HG03060 (cell line): ENCODE measurements at regions not wholly inside any gene's neighbourhood (a gene's known extent, or its start where the extent isn't known, plus 50 kb on each side); places are given as distances from the start of the nearest gene placed in this dataset.

Experiments used
- ATAC-seq: cut with Tn5 transposase; IDR thresholded peaks from one replicate; pipeline ENCODE4 v1.9.1; 2021; ENCODE audit warnings: low read depth, moderate number of reproducible peaks; ENCODE audit not compliant: unreplicated experiment

DNA sequence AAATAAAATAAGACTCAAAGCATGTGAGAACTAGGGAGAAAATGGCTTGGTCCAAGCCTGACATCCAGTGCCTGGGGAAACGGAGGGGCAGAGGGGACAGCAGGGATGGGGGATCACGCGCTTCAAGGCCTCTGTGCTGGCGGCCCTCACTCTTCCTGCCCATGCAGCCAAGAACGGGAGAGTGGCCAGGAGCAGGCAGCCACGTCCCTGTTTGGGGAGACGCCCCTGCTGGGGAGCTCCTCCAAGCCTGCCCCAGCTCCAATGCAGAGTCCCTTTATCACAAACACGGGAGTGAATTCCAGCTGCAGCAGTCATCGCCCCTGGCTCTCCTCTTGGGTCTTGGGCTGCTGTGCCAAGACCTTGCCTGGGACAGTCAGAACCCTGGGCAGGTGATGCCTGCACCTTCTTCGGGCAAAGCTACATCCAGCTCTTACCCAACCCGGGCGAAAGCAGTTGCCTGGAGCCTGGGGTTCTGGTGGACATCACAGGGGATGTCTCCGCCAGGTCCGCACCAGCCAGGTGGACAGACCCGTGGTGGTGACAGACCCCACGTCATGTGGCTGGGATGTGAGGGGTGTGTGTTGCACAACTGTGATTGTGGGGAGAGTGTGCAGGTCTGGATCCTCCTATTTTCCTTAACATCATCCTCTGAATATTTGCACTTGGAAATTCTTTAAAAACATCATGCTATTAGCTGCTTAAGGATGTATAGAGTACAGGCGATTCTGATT is 1391.3 kb downstream of the BRD1 start:
- ATAC-seq, result no peak

DNA sequence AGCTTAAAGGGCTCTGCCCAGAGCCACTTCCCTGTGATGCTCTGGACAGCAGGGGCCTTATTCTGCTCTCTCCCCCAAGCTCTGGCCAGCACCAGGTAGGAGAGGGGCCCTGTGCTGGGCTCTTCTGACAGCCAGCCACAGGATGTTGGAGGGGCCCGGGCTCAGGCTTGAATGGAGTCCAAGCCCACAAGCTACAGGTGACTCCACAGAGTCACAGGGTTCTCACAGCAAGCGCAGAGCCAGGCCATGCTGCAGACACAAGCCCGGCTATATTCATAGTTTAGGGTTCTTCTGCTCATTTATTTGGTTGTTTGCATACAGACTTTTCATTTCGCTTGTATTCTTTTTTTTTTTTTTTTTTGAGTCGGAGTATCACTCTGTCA is 1392.8 kb downstream of the BRD1 start:
- ATAC-seq, result no peak

DNA sequence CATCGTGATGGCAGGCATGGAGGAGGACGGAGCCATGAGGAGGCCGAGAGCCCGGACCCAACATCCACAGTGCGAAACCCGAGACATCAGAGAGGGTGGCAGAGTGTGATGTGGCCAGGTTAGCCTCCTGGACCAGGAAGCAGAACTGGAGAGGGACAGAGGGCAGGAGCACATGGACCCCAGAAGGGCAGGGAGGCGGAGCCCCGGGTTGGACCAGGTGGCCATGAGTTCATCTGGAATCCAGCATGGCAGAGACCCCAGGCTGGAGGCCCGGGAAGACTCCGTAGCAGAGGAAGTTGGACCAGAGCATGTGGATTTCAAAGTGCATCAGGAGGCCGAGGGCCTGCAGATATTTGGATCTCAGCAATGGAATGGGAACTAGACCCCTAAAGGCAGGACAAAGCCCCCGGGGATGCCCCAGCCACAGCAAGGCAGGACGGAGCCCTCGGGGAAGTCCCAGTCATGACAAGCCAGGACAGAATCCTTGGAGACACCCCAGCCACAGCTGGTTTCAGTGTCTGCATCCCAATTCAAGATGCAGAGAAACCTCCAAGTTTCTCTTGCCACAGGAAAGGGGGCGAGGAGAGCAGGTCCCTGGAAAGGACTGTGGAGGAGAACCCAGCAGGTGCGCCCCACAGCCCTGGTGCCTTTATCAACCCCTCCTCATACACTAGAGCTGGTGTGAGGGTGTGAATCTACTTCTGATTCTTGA is 1393.4 kb downstream of the BRD1 start:
- ATAC-seq, result no peak

DNA sequence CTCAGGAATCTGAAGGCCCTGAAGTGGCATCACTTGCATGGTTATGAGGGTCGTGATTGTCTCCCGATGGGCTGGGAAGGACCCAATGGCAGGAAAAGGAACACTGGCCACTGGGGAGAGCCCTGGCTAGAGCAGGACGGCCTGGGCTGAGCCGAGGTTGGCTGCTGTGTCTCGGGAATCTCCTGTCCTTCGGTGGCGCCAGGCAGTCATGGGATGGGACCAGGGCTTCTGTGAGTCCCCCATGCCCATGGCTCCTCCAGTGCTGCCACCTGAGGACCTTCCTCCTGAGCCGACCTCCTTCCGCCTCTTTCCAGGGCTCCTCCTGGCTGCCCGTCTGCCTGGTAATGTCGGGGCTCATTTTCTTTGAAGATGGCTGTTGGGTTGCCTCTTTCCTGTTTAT is 1394.0 kb downstream of the BRD1 start:
- no peak for ATAC-seq

DNA sequence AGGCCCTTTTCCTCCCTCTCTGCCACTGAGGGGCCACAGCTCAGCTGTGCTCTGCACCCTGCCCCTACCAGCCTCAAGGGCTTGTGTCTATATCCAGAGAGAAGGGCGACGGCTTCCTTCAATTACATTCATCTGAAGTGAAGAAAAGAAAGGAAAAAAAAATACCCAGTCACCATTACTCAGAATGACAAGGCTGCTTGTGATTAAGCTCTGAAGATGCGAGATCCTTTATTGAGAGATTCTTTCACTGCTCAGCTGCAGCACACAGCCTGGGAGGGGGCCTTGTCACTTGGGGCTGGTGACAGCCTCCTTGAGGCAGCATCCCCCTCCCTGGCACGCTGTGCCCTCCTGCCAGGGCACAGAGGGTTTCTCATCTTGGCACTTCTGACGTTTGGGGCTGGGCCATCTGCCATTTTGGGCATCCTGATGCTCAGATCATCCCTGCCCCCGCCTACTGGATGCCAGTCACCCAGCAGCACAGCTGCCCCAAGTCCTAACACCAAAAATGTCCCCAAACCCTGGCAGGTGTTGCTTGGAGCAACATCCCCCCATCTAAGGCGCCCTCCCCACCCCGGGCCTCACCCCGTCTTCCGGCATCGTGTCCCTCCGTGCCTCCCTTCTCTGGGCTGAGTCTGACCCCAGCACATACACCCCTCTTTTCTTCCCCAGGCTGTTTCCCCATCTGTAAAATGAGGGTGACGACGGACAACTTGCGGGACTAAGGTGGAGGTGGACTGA is 1394.7 kb downstream of the BRD1 start:
- ATAC-seq, result no peak

DNA sequence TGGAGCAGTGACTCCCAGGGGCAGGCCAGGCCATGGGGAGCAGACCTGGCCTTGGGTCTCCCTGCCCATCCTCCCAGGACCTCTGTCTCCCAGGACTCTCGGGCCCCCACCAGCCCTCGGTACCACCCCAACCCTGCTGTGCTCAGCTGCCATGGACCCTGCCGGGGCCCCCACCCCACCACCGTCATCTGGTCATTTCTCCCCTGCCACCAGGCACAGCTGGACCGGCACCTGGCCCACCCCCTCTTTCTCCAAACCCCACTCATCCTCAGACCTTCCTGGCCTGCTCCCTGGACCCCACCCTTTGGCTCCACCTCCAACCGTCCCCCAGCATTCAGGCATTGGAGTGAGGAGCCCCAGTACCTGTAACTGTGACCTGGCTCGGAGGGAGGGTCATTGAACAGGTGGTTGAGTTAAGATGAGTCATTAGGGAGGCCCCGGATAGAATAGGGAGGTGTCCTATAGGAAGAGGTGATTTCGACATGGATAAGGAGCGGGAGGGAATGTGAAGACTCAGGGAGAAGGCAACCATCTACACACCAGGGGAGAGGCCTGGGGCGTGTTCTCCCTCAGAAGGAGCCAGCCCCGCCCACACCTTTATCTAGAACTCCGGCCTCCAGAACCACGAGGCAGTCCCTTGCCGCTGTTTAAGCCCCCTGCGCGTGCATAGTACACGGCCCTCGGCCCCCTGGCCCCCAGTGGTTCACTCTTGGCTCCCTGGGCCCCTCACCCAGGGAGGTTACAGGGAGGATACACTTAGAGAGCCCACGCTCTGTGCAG is 1395.9 kb downstream of the BRD1 start:
- no peak for ATAC-seq

DNA sequence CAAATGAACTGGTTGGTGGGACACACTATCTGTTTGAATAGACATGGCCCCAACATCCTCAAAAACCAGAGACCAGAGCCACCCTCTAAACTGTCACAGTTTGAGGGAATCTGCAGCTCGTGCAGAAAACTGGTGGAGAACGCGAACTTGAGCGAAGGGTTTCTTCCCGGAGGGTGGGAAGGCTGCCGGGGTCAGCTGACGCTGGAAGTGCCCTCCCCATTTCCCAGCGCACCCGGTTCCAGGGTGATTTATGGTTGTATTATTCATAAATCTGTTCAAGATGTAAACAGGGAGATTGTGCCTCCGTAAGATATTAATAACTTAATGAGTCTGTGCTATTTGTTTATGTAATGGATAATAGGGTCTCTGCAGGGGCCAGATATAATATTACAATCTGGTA is 1396.7 kb downstream of the BRD1 start:
- no peak for ATAC-seq

DNA sequence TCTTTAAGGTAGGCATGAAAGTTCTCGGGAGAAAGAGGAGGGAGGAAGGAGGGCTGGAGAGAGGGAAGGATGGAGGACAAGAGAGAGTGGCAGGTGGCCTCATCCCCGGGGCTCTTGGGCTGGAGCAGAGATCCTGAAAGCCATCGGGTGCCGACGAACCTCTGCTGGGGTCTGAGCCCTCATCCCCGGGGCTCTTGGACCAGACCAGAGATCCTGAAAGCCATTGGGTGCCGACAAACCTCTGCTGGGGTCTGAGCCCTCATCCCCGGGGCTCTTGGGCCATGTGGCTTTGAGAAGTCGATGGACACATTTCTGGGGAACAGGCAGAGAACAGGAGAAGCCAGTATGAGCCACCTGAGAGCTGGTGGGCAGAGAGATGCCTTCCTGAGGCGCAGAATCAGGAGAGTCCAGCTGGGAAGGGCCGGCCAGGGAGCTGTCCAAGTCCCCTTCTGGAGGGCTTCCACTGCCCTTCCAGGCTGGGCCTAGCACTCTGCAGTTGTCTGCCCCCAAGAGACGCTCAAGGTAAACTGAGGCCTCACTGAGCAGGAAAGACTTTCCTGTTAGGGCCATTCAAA is 1398.1 kb downstream of the BRD1 start:
- no peak for ATAC-seq

DNA sequence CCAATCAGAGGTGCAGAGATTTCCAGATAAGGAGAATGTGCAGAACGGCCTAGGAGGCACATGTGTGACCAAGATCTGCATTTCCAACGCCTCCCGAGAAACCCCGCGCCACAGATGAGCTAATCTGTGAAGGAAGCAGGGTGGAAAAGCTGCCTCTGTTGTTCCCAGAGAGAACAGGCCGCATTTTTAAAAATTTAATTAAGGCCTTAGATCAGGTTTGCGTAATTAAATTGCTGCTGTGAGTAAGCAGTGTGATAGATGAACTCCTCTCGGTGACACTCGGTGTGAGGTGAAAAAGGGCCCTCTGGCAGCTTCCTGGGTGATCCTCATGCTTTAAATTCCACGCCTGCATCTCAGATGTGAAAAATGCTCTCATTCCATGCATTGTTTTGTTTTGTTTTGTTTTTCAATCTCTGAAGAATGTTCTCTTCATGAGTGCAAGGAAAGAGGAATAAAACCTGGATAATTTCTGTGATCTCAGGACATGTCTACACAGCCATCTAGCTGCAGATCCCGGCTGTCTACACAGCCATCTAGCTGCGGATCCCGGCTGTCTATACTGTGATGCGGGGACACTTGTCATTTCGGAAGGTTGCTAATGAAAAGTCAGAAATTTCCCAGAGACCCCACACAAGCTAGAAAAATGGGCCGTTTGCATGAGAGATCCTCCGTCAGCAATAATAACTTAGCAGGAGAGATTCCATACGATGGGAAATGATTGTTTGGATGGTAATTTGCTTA is 1398.9 kb downstream of the BRD1 start:
- no peak for ATAC-seq

DNA sequence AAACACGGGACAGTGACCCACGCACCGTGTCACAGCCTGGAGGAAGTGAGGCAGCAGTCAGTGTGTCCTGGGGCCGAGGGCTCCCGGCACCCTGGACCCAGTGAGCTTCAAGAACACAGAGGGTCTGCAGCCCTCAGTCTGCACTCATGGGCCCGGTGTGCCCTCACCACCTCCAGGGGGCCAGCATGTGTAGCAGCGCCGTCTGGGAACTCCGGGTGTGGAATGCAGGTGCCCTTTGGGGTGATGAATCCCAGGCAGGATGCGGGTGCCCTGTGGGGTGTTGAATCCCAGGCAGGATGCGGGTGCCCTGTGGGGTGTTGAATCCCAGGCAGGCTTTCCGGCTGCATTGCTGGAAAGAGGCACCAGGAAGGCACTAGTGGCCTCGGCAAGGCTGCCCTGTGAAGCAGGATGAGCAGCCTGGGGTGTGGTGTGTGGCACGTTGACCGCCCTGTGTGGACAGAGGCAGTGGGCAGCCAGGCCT is 1399.9 kb downstream of the BRD1 start:
- no peak for ATAC-seq

DNA sequence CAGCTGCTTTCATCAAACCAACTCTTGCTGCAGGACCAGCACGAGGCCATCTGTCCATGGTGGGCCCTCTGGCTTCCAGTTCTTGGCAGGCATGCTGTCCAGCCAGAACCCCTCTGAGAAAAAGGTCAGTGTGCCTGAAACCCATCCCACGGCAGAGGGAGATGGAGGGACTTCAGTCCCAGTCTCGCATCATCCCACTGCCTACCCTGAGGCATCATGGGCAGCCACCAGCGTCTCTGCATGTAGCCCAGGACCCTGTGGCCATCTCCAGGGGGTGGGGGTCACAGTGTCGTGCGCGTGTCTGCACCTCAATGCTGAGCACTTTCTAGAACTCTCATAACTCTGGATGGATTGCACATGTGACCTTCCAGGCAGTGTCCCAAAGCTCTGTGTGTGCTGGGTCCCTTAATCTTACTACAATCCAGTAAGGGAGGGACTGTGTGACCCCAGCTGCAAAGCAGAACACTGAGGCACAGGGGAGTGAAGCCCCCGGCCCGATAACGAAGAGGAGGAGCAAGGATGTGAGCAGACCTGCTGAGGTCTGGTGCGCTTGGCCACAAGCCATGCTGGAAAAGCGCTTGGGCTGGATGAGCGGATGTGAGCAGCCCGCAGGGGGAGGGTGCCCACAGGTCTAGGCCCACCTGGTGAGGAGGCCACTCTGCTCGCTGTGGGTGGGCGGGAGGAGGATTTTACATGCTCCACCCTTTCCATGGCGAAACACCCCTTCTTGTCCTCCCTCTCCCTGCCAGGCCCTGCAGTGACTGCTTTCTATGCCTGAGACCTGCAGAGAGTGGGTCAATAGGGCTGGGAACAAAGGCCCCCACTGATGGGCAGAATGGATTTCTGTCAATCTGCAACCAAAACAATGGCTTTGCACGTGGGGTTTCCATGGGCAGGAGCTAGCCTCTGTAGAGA is 1401.0 kb downstream of the BRD1 start:
- no peak for ATAC-seq

DNA sequence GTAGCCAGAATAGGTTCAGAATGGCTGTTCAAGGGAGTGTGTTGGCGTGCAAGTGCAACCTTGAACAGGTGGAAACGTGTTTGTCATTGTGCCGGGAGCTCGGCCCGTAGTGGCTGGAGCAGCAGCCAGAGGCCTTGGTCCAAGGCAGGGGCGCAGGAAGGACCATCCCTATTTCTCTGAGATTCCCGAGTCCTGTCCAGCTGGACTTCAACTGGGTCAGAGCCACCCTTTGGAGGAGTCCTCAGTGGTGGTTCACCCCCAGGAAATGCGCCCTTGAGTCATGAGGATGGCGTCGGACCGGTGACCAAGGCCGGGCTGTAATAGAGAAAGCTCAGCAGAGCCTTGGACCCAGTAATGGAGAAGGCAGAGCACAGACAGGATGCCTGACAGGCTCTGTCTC is 1402.0 kb downstream of the BRD1 start:
- no peak for ATAC-seq

DNA sequence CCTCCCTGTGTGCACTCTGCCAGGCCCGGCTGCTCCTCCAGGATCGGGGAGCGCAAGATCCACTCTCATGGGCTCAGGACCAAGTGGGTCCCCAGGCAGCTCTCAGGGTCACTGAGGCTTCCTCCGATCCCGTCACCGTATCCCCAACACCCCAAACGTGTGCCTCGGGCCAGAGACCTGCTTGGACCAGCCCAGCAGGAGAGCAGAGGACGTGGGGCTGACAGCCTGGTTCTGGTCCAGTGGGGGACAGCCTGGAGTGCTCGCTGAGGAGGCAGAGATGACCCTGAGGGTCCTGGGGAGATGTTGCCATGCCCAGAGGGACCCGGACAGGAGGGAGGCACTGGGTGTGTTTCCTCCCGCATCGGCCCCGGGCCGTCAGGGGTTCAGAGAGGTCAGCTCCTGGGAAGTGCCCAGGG is 1402.6 kb downstream of the BRD1 start:
- ATAC-seq, result no peak

DNA sequence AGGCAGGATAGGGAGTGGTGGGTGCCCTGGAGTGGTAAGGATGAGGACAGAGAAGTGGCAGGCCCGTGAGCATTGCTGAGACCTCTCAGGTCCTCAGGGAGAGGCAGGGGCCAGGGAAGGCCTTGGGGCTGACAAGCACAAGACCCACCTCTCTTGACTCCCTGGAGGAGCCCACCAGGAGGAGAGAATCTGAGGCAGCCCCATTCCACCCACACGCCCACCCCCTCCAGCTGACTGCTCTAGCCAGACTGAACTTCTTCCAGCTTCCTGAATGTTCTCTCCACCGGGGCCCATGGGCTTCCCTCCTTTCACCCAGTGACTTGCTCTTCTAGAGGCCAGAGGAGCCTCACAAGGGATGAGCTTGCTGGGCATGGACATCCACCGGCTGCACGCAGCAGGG is 1403.0 kb downstream of the BRD1 start:
- ATAC-seq, result no peak

DNA sequence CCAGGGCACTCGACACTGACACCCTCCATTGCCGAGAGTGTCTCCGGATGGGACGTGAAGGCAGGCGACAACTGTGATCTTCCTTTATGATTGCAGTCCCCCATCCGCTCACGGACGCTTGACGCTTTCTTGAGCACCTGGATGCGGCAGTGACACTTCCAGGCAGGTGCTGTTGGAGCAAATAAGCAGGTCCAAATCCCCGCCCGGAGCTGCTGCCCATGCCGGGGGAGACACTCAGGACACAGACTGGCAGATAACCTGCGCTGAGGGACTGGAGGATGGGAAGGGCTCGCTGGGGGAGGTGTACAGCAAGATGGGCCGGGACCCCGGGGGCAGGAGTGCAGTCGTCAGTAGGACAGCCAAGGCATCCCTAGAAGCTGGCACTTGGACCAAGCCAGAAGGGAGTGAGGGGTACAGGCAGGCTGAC is 1403.5 kb downstream of the BRD1 start:
- ATAC-seq, result no peak

DNA sequence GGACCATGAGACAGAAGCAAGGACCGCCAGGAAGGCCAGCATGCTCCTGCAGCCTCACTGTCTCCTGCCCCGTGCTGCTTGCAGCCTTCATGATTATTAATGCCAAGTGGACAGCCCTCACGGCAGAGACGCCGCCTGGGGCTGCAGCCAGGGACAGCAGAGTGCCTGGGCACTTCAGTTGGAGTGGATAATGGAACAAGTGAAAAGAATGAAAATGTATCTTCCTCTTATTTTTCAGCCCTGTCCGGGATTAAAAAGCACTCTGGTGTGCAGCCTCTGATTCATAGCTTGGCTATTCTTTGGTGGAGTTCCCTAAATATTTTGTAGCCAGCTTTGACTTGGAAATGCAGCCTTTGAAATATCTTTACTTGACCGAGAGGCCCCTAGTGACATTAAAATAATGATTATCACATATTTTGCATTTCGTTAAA is 1404.2 kb downstream of the BRD1 start:
- ATAC-seq, result no peak

DNA sequence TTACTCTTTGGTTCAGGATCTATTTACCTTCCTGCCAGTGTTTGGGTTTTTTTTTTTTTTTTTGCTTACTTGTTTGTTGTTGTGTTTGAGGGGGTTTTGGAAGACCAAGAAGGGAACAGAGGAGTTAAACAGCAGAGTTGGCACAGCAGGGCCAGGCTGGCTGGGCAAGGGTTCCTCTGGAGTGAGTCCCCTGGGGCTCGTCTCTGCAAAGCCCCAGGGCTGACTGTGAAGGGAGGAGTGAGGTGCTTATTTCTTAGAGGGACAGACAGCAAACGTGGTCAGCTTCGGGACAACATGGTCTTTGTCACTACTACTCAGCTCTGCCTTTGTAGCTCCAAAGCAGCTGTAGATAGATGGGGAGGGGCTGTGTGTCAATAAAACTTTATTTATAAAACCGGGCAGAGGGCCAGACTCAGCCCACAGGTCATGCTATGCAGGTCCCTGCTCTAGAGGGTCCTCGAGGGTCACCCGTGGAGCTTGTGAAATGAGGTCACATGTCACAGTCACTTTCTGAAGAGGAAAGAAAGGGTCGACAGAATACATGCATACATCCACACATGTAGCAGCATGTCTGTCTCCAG is 1404.7 kb downstream of the BRD1 start:
- ATAC-seq, result no peak

DNA sequence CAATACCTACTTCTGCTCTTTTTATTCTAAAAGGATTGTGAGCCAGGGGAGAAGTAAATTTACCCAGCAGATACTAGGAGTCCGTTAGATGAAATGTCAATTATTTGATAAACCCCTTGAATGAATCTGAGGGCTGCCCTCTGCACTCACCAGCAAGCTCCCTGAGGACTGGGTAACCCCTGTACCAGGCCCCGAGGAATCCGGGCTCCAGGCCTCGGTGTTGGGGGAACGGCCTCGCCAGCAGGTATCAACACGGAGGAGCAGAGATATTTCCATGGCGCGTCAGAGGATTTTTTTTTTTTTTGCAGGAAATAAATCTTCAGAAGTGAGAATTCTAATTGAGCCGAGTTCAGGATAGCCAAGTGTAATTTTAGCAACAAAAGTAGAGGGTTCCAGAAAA is 1408.8 kb downstream of the BRD1 start:
- no peak for ATAC-seq
